Subcutaneous abdominal adipose tissue (tissue), 5 donors: ENCODE measurements at regions not wholly inside any gene's neighbourhood (a gene's known extent, or its start where the extent isn't known, plus 50 kb on each side); places are given as distances from the start of the nearest gene placed in this dataset.

Source experiments
- H3K27ac ChIP-seq: one replicate; pipeline ENCODE4 v1.7.0; 2013; ENCODE audit warnings: low read depth, mild to moderate bottlenecking, inconsistent platforms, low read length, moderate library complexity
- H3K27me3 ChIP-seq, 5 donors: one replicate each; pipeline ENCODE4 v1.7.0; 2013; ENCODE audit warnings: low read length in 5 of 5, inconsistent platforms in 1 of 5; ENCODE audit not compliant: control insufficient read depth in 5 of 5, insufficient read depth in 4 of 5
- H3K36me3 ChIP-seq, 5 donors: one replicate each; pipeline ENCODE4 v1.7.0; 2013; ENCODE audit warnings: low read length in 5 of 5; ENCODE audit not compliant: control insufficient read depth in 5 of 5, insufficient read depth in 5 of 5
- H3K4me1 ChIP-seq, 5 donors: one replicate each; pipeline ENCODE4 v1.7.0; 2013; ENCODE audit warnings: low read length in 5 of 5, mild to moderate bottlenecking in 3 of 5, moderate library complexity in 1 of 5; ENCODE audit not compliant: control insufficient read depth in 5 of 5, insufficient read depth in 5 of 5
- H3K4me3 ChIP-seq, 5 donors: one replicate each; pipeline ENCODE4 v1.7.0; 2013; ENCODE audit warnings: low read length in 5 of 5, low read depth in 1 of 5
- H3K9ac ChIP-seq, 5 donors: one replicate each; pipeline ENCODE4 v1.7.0; 2013; ENCODE audit warnings: low read length in 5 of 5, mild to moderate bottlenecking in 4 of 5, moderate library complexity in 3 of 5
- H3K9me3 ChIP-seq, 5 donors: one replicate each; pipeline ENCODE4 v1.7.0; 2013; ENCODE audit warnings: low read length in 5 of 5; ENCODE audit not compliant: control insufficient read depth in 5 of 5
- donor health status: healthy.
- donor health status: healthy.
- donor health status: healthy.
- donor health status: healthy.
- donor health status: healthy.

DNA sequence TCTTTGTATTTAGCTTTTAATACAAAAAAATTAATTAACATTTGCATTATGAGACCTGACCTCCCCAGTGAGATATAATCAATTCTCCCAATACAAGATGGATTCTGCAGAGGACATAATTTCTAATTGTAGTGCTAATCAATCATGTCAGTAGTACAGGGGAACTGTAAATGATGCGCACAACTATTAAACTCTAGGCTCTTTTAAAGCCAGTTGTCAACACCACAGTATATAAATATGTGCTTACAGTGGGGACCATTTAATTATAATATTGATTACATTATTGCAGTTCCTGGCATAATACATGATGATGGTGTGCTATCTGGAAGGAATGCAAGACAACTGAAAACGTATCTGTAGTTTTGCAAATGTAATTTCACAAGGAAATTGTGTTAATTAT is 285.6 kb upstream of the EPHA4 start:
- no peak overlapping the region for H3K4me3 ChIP-seq
- H3K9me3 ChIP-seq: peaks cover 0 to 1% (median 0%) of the 10 kb centered on the region in 5 donors
- no peaks in the 10 kb centered on the region for H3K36me3 ChIP-seq
- no peaks in the 10 kb centered on the region for H3K4me1 ChIP-seq
- H3K9ac ChIP-seq: no peak overlapping the region
- no peaks in the 10 kb centered on the region for H3K27me3 ChIP-seq
- no peak overlapping the region for H3K27ac ChIP-seq

DNA sequence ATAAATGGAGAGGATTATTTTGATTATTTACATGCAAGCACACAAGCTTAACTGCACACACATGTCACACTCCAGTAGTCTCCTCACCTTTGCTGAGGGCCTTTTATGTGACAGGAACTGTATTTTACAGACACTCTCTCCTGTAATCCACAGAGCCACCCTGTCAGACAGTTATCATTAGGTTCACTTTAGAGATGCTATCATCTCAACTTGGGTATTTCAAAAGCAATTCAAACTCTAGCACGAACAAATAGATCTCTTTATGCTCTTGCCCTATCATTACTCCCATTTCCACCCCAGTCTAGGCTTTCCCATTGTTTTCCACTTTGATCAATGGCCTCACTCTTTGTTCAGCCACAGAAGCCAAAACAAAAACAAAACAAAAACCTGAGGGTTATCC is 281.2 kb upstream of the EPHA4 start:
- no peak overlapping the region for H3K27ac ChIP-seq
- H3K9me3 ChIP-seq: no peaks in the 10 kb centered on the region
- no peaks in the 10 kb centered on the region for H3K27me3 ChIP-seq
- H3K36me3 ChIP-seq: no peaks in the 10 kb centered on the region
- H3K9ac ChIP-seq: no peak overlapping the region
- H3K4me1 ChIP-seq: no peaks in the 10 kb centered on the region
- no peak overlapping the region for H3K4me3 ChIP-seq

DNA sequence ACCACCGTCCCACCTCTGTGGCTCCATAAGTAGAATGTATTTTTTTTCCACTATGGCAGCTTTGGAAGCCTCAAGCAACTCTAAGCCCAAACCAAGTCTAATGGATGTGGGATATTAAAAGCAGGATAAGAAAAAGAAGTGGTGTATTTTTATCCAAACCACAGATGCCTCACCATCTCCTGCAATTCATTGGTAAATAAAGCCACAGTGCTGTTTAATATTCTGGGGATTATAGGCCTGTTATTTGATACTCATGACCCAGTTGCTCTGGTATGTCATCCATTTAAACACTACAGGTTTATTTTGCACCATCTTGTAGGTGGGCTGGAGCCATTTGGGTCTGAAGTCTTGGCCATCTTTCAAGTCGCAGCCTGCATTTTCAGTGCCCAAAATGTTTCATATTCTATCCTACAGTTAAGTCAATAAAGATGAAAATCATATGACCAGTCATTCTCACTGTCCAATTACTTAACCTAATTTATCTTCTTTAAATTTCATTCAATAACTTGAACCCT is 279.5 kb upstream of the EPHA4 start:
- Histone ChIP-seq H3K9ac (no peak overlapping the region), H3K9me3 (no peaks in the 10 kb centered on the region), H3K36me3 (no peaks in the 10 kb centered on the region), H3K4me1 (no peaks in the 10 kb centered on the region), H3K27ac (no peak overlapping the region), H3K27me3 (no peaks in the 10 kb centered on the region), H3K4me3 (no peak overlapping the region)

DNA sequence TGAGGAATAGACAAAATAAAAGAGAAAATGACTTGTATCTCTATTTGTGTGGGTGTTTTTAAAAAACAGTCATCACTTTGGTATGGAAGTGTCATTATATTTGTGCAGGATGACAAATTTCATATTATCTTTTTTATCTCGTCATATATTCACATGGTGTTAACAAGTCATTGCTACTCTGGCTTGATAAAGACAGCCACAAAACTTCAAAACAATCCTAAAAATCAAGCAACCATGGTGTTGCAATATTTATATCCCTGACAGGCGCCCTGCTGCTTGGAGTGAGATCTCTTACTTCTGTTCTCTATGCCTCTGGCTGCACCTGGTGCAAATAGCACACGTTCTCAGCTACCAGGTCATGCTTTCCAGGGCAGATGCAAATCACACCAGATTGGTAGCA is 278.0 kb upstream of the EPHA4 start:
- no peaks in the 10 kb centered on the region for H3K4me1 ChIP-seq
- H3K27ac ChIP-seq: no peak overlapping the region
- no peaks in the 10 kb centered on the region for H3K36me3 ChIP-seq
- H3K9me3 ChIP-seq: no peaks in the 10 kb centered on the region
- no peaks in the 10 kb centered on the region for H3K27me3 ChIP-seq
- H3K9ac ChIP-seq: no peak overlapping the region
- H3K4me3 ChIP-seq: no peak overlapping the region

DNA sequence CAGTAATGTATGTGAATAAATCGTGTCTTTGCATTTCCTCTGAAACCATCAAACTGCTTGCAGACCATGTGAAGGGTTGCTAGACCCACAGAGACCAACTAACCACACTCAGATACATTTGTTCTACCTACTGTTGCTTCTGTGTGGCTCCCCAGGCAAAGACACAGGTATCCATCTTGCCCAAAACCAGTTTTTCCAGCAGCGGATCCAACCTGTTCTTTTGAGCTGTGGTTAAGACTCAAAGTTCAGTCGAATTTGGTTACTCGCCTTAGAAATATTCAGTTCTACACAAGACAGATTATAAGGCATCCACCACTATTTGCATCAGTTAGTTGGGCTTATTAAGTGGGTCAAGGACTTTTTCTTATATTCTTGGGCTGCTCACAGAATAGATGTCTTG is 276.2 kb upstream of the EPHA4 start:
- no peak overlapping the region for H3K9ac ChIP-seq
- H3K9me3 ChIP-seq: no peaks in the 10 kb centered on the region
- no peaks in the 10 kb centered on the region for H3K36me3 ChIP-seq
- H3K4me1 ChIP-seq: peaks cover 0 to 4% (median 0%) of the 10 kb centered on the region in 5 donors
- no peaks in the 10 kb centered on the region for H3K27me3 ChIP-seq
- no peak overlapping the region for H3K4me3 ChIP-seq
- no peak overlapping the region for H3K27ac ChIP-seq

DNA sequence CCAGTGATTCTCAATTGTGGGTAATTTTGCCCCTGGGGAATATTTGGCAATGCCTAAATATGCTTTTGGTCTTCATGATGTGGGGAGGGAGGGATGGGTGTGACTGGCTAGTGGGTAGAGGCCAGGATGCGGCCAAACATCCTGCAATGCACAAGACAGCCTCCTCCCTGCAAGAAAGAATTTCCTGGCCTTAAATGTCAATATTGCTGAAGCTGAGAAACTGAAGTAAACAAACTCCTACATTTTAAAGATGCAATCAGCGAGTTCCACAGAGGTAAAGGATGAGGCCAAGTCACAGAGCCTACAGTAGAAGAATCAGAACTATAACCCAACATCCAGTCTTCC is 272.9 kb upstream of the EPHA4 start:
- Histone ChIP-seq H3K27me3 (no peaks in the 10 kb centered on the region), H3K9ac (no peak overlapping the region), H3K9me3 (no peaks in the 10 kb centered on the region), H3K4me1 (peaks cover 0 to 4% (median 0%) of the 10 kb centered on the region in 5 donors), H3K27ac (no peak overlapping the region), H3K4me3 (no peak overlapping the region), H3K36me3 (no peaks in the 10 kb centered on the region)

DNA sequence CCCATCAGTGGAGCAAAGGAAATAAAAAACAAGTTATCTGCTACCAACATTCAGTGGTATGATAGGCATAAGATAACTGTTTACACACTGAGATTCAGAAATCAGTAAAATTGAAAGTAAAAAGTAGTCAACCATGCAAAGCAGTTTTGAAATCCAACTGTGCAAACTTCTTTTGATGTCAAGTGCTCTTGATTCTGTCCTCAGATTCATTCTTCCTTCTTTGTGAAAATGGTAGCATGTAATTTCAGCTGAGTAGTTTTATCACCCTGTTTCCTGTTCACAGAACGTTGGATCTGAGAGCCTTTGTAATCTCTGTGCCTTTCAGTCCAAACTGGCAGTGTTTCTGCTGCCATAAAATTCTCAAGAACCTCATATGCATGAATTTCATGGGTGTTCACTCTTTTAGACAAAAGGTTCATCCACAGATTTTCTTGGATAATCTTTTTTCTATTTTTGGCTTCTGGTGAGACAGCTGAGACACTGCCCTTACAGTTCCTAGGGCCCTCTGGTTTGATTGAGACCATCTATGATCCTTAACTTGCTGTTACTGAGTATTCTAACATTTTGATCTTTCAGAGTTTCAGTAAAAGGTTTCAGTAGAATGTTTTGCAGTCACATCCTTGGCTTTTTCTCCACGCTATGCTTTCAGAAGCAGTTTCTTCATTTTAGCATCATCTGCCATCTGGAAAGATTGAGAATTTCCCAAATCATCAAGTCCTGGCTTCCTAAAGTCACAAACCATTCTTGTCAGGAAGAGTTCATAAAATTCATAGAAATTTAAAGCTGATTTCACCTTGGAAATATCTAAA is 272.3 kb upstream of the EPHA4 start:
- H3K27me3 ChIP-seq: no peaks in the 10 kb centered on the region
- H3K9ac ChIP-seq: no peak overlapping the region
- peaks cover 0 to 4% (median 0%) of the 10 kb centered on the region in 5 donors for H3K4me1 ChIP-seq
- H3K9me3 ChIP-seq: no peaks in the 10 kb centered on the region
- H3K36me3 ChIP-seq: no peaks in the 10 kb centered on the region
- no peak overlapping the region for H3K27ac ChIP-seq
- H3K4me3 ChIP-seq: no peak overlapping the region

DNA sequence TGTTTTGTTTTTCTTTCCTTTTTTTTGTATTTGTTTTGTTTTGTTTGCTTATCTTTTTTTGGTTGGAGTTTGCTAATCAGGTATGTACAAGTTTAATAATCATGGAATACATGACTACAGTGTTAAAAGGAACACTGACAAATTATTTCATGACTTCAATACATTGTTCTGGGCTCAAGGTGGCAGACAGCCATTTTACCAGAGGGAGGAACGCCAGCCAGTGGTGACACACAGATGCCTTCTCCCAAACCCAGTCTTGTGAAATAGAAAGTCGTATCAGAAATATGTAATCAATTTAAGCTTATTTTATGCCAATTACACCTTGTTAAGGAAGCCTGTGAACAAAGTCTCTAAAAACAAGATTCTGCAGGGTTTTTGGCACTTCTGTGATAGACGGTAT is 264.0 kb upstream of the EPHA4 start:
- no peaks in the 10 kb centered on the region for H3K27me3 ChIP-seq
- peaks cover 0 to 5% (median 0%) of the 10 kb centered on the region in 5 donors for H3K4me1 ChIP-seq
- no peaks in the 10 kb centered on the region for H3K36me3 ChIP-seq
- H3K4me3 ChIP-seq: no peak overlapping the region
- H3K9me3 ChIP-seq: peaks cover 0 to 3% (median 0%) of the 10 kb centered on the region in 5 donors
- H3K9ac ChIP-seq: no peak overlapping the region
- H3K27ac ChIP-seq: no peak overlapping the region

DNA sequence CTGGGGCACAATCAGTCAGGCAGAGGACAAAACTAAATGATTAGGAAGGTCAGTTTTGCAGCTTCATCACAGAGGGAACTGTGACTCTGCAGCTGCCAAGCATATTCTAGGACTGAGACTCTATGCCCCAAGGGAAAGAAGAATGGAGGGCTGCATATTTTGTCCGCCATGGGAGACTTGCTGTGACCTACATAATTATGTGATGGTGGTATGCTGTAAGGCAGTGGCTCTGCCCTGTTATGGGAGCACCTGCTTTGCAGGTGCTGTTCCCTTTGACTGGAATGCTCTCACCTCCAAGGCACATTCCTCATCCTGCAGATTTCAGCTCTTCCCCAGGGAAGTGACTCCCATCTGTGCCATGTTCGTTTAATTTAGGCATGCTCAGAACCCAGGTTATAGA is 261.9 kb upstream of the EPHA4 start:
- H3K27me3 ChIP-seq: no peaks in the 10 kb centered on the region

DNA sequence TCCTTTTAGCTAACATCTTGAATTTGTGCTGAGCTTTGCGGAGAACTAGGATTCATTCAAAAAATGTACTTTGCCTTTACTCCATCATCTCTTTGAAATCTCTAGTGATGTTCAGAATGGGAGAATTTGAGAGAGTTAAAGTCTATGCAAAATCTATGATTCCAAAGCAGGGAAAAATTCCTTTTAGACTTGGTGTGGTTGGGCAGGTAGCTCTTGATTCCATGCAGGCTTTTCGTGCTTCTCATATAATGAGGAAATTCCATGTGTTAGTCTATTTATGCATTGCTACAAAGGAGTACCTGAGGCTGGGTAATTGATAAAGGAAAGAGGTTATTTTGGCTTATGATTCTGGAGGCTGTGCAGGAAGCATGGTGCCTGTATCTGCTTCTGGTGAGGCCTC is 258.9 kb upstream of the EPHA4 start:
- H3K9me3 ChIP-seq: peaks cover 0 to 3% (median 0%) of the 10 kb centered on the region in 5 donors
- peaks cover 0 to under 1% (median 0%) of the 10 kb centered on the region in 5 donors for H3K4me1 ChIP-seq
- no peaks in the 10 kb centered on the region for H3K27me3 ChIP-seq
- no peak overlapping the region for H3K4me3 ChIP-seq
- no peaks in the 10 kb centered on the region for H3K36me3 ChIP-seq
- no peak overlapping the region for H3K9ac ChIP-seq
- H3K27ac ChIP-seq: no peak overlapping the region

More for the DNA sequence above, 261.9 kb upstream of the EPHA4 start:
- H3K36me3 ChIP-seq: no peaks in the 10 kb centered on the region
- H3K27ac ChIP-seq: no peak overlapping the region
- H3K4me3 ChIP-seq: no peak overlapping the region
- peaks cover 0 to 5% (median 0%) of the 10 kb centered on the region in 5 donors for H3K4me1 ChIP-seq
- no peak overlapping the region for H3K9ac ChIP-seq
- H3K9me3 ChIP-seq: peaks cover 0 to 3% (median 0%) of the 10 kb centered on the region in 5 donors
